ENCODE measurements at regions not wholly inside any gene's neighbourhood (a gene's known extent, or its start where the extent isn't known, plus 50 kb on each side); places are given as distances from the start of the nearest gene placed in this dataset.
"Not testable (repeated sequence)": the region's sequence is repeated elsewhere in the genome, so short reads cannot be mapped to it uniquely, and the experiment has no call there.

DNA sequence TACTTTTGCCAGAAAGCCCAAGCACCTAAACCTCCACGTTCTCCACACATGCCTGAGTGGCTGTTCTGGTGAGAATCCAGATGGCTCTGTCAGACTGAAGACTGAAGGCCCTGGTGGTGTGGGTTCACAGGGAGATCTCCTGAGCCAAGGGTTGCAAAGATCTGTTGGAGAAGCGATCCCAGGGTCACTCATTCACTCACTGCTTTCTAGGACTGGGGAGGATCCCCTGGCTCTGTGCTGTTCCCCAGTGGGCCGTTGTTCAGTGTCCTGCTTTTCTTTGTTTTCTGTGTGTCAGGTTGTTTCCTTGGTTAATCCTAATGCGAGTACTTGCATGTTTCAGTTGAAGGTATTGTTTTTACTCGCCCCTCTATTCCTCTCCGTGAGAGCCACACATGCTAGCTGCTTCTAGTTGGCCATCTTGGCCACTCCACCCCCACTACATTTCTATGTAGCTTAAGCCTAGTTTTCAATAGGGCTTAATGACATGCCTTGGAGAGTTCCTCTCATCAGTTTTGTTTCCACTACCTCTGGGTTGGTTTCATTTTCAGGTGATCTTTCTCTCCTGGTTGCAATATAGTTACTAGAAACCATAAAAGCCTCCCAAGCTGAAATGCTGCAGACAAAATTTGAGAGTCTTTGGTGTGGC lies 144.5 kb upstream of the SLC38A2 start:
- DNase-seq: no peak

GRCh38 chr12:46516238-46516932 lies 143.8 kb upstream of the SLC38A2 start:
- DNase-seq: no peak

- DNase-seq: no peak
Observed at GRCh38 chr12:46515829-46516228, 143.3 kb upstream of the SLC38A2 start.

DNA sequence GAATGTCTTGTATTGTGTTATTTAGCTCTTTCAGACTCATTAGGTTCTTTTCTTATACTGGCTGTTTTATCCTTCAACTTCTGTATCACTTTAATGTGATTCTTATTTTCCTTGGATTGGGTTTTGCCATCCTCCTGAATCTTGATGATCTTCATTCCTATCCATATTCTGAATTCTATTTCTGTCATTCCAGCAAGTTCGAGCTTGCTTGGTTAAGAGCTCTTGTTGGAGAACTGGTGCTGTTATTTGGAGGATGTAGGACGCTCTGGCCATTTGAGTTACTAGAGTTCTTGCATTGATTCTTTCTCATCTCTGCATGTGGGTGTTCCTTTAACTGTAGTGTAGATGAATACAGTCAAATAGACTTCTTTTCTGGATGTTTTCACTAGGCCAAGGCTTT lies 142.3 kb upstream of the SLC38A2 start:
- no peak for DNase-seq

DNA sequence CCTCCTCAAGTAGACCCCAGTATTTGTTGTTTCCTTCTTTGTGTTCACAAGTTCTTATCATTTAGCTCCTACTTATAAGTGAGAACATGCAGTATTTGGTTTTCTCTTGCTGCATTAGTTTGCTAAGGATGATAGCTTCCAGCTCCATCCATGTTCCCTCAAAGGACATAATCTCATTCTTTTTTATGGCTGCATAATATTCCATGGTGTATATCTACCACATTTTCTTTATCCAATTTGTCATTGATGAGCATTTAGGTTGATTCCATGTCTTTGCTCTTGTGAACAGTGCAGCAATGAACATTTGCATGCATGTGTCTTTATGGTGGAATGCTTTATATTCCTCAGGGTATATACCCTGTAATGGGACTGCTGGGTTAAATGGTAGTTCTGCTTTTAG lies 137.7 kb upstream of the SLC38A2 start:
- not testable (repeated sequence) for DNase-seq

GRCh38 chr12:46509135-46509534 lies 136.6 kb upstream of the SLC38A2 start:
- DNase-seq: no peak

- no peak for DNase-seq
Observed at GRCh38 chr12:46508651-46509050, 136.1 kb upstream of the SLC38A2 start.

GRCh38 chr12:46507766-46508165 lies 135.2 kb upstream of the SLC38A2 start:
- no peak for DNase-seq

DNA sequence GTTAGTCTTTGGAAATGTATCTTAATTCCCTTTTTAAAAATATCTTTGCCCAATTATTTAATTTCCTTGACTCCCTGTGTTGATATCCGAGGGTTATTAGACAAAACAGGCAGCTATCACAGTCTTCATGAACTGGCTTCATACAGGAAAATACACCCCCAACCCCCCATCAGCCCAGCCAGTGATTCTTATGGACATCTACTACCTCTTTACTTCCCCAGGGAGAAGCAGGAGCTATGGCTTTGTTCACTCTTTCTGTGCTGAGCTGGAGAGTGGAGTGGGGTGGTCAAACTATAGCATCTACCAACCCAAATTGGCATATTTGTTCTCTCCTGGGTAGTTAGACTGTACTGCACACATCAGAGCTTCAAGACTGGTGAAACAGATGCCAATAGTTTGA lies 134.4 kb upstream of the SLC38A2 start:
- no peak for DNase-seq

GRCh38 chr12:46506198-46506597 lies 133.6 kb upstream of the SLC38A2 start:
- no peak for DNase-seq

- DNase-seq: no peak
Observed at GRCh38 chr12:46504494-46504893, 131.9 kb upstream of the SLC38A2 start.

DNA sequence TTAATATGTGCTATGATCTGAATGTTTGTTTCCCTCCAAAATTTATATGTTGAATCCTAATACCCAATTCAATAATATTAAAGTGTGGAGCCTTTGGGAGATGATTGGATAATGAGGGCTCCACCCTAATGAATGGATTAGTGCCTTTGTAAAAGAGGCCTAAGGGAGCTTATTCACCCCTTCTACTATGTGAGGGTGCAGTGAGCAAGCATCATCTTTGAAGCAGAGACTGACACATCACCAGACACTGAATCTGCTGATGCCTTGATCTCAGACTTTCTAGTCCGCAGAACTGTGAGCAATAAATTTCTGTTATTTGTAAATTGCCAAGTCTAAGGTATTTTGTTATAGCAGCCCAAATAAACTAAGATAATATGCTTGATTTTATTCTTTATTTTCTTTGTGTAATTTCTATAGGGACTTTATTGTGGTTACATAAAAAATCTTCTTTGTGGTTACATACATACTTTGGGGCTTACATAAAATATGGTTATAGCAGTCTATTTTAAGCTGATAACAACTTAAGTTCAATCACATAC lies 131.1 kb upstream of the SLC38A2 start:
- DNase-seq: no peak

DNA sequence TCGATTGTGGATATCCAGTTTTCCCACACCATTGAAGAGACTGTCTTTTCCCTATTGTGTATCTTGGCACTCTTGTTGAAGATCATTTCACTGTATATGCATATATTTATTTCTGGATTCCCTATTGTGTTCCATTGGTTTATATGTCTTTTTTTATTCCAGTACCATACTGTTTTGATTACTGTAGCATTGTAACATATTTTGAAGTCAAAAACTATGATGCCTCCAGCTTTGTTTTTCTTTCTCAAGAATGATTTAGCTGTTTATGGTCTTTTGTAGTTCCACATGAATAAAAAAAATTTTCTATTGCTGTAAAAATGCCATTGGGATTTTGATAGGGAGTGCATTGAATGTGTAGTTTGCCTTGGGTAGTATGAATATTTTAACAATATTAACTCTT lies 128.1 kb upstream of the SLC38A2 start:
- no peak for DNase-seq

- no peak for DNase-seq
Observed at GRCh38 chr12:46499901-46500300, 127.3 kb upstream of the SLC38A2 start.

GRCh38 chr12:46499226-46499625 lies 126.7 kb upstream of the SLC38A2 start:
- no peak for DNase-seq

DNA sequence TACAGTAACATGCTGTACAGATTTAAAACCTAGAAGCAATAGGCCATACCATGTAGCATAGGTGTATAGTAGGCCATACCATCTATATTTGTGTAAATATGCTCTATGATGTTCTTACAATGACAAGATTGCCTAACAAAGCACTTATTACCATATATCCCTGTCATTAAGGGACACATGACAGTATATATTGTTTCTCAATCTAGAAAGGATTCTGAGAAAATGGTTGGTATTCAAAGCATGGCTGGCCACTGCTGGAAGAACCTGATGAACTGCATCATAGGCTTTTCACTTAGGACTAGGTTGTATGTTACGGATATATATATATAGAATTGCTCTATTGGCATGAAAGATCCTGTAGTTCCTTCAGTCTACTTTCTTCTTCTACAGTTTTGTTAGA lies 125.2 kb upstream of the SLC38A2 start:
- no peak for DNase-seq

DNA sequence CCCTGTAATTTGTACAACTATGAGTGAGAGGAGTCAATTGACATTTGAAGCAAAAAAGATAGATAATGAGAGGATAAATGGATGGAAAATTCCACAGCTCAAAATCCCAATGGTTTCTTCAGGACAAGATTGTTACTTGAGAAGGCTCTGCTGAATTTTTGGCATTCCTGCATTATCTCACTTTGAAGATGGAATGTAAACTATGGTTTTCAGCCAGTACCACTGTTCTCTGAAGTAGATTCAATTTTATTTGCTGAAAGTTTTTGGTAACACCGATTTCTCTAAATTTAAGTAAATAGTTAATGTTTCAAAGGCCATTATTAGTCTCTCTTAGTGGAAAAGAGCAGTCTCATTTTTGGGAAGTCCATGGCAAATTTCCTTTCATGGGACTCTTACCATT lies 121.9 kb upstream of the SLC38A2 start:
- DNase-seq: no peak

DNA sequence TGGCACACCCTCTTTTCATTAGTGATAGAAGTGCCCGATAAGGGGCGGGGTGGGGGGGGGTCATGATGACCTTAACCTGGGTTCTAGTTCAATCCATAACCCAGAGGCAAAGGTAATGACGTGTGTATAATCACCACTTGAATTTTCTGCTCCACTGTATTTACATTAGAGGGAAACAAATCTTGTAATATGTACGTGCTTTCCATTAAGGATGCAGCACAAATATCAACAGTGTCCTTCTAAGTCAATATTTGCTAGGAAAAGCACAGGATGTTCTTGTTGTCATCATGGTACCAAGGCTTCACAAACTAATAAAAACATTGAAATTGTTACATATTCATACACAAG lies 121.2 kb upstream of the SLC38A2 start:
- DNase-seq: no peak

- DNase-seq: no peak
Observed at GRCh38 chr12:46493150-46493833, 120.7 kb upstream of the SLC38A2 start.

- no peak for DNase-seq
Observed at GRCh38 chr12:46492471-46493085, 120.0 kb upstream of the SLC38A2 start.

GRCh38 chr12:46491548-46491947 lies 119.0 kb upstream of the SLC38A2 start:
- no peak for DNase-seq

DNA sequence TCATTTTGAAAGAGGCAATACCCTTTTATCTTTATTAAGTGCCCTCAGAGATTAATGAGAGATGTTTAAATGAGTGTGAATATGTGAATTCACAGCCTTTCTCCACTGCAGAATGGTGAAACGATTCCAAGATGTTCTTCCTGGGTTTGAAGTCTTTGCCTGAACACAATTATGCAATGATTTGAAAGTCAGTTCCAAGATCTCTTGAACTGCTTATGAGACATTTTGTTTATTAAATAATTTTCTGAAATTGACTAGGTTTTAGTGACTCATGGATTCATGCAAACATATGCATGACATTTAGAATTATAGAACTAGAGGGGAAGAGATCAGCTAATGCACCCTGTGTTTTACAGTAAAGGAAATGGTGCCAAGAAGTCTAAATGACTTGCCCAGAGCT lies 118.1 kb upstream of the SLC38A2 start:
- DNase-seq: no peak

DNA sequence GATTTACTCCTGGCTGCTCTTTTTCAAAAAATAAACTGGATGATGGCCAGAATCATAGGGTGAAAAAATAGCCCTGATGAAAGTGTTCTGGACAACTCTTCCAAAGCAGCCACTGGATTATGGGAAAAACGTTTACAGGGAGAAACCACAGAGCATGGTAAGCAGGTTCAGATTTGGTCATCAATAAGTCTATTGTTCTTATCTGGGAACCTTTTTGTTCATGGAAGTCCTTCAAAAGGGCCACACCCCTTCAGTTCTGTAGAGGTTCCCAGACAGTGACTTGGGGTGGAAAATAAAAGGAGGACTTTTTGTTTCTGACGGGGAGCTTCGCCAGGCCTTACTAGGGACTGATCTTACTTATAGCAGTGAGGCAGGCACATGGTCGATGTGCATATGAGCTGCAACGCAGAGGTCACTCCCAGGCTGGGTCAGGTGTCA lies 117.4 kb upstream of the SLC38A2 start:
- no peak for DNase-seq
